Epithelial cell of proximal tubule (primary cell): ENCODE measurements at regions not wholly inside any gene's neighbourhood (a gene's known extent, or its start where the extent isn't known, plus 50 kb on each side); places are given as distances from the start of the nearest gene placed in this dataset.

Experiments used
- DNase-seq: peaks from one replicate; pipeline ENCODE4 v3.0.0-alpha.2; 2011; ENCODE audit warnings: low read depth
- H3K4me3 ChIP-seq: 2 replicates; pipeline ENCODE4 v1.5.1; 2011; ENCODE audit warnings: low read depth, mild to moderate bottlenecking, low read length
- CTCF ChIP-seq: conservative IDR thresholded peaks from 2 replicates; pipeline ENCODE4 v1.5.1; 2012; ENCODE audit warnings: low read depth, mild to moderate bottlenecking, low read length

- H3K4me3 ChIP-seq: no peak overlapping the region
- no peak for TF ChIP-seq CTCF
- no peak for DNase-seq
Measured at GRCh38 chr13:111948811-111949210, 118.1 kb upstream of the SOX1 start.

DNA sequence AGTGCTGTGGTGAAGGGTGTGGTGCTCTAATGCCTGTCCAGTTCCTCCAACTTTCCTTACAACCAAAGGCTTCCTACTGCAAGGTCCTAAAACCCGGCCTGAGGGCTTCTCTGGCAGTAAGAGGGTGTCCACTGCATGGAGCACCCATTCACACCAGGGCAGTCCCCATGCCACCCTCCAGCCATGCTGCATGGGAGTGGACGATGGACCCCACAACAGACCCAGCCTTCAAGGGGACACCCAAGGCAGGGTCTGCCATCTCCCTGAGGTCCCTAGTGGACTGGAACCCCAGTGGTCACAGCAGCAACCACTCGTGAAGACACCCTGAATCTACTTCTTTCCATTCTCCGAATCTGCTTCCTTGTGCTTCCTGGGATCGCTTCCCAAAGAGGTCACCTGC is 117.6 kb upstream of the SOX1 start:
- no peak for TF ChIP-seq CTCF
- H3K4me3 ChIP-seq: no peak overlapping the region
- no peak for DNase-seq

DNA sequence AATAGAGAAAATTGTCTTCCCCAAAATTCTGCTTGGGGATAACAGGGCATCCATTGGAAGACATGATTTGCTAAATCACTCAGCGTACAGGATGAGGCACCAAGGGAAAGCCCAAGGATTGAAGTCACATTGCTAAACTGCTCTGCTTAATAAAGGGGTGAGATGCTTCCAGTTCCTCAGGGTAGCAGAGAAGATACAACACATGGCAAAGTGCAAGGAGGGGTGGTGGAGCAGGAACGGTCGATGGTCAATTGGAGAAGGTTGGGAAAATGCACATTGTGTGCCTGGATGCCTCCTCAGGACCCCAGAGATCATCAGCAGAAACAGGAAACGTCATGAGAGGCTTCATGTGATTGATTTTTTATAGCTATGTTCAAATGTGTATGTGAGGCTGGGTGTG is 116.3 kb upstream of the SOX1 start:
- no peak for DNase-seq
- H3K4me3 ChIP-seq: no peak overlapping the region
- no peak for TF ChIP-seq CTCF

GRCh38 chr13:111952032-111952431 is 114.9 kb upstream of the SOX1 start:
- DNase-seq: no peak
- no peak for TF ChIP-seq CTCF
- H3K4me3 ChIP-seq: no peak overlapping the region

DNA sequence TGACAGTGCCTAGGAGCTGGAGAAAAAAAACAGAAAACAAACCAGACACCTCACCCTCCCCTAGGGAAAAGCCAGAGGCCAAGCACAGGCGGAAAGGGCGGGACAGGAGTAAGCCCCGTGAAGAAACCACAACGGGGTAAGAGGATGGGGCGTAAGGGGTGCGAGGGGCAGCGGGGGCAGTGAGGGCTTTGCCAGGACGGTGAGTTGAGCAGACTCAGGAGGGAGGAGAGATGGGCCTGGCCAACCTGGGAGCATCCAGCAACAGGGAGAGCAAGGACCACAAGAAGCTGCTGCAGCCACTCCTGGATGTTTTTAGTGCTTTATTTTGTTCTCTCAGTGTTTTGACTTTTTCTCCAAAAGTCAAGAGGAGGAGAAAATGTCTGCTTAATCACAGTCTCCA is 114.1 kb upstream of the SOX1 start:
- no peak overlapping the region for H3K4me3 ChIP-seq
- no peak for TF ChIP-seq CTCF
- DNase-seq: no peak

- no peak overlapping the region for H3K4me3 ChIP-seq
- DNase-seq: no peak
- no peak for TF ChIP-seq CTCF
Measured at GRCh38 chr13:111953546-111954178, 113.3 kb upstream of the SOX1 start.

DNA sequence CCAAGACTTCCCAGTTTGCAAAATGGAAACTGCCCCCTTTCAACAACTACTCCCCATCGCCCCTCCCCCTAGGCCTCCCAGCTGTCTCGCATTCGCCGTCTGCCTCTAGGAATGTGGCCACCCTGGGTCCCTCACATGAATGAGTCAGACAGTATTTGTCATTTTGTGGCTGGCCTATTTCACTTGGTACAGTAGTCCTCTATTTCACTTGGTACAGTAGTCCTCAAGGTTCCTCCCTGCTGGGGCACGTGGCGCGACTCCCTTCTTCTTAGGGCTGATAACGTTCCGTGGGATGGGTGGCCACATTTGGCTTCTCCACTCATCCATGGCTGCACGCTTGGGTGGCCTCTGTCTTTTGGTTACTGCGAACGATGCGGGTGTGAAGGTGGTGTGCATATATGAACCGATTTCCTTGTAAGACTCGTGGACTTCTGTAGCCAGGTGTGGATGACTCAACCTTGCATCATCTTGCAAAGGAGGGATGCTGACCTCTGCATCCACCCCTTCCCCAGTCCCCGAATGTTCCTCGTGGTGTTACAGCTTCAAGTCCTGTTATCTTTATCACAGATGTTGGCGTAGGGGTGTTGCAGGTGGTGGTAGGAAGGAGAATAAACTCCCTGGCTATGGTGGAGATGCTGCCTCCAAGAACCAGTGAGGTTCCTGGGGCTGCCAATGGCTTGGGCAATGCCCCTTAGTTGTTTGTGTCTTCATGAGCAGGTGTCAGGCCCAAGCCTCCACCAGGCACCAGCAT is 112.1 kb upstream of the SOX1 start:
- no peak for DNase-seq
- TF ChIP-seq CTCF: no peak
- H3K4me3 ChIP-seq: no peak overlapping the region
